B cell (primary cell): ENCODE measurements at regions not wholly inside any gene's neighbourhood (a gene's known extent, or its start where the extent isn't known, plus 50 kb on each side); places are given as distances from the start of the nearest gene placed in this dataset.

Source experiments
- ATAC-seq: fragments of 200-7000 bp; cut with Tn5 transposase; one replicate; pipeline ENCODE4 v1.10.0; 2021; ENCODE audit warnings: low read depth, mild to moderate bottlenecking, moderate number of reproducible peaks, moderate library complexity
- CTCF ChIA-PET: fragments of 350-600 bp; sonication (Branson Sonifier 250); formaldehyde crosslinking; loops from one replicate; lab custom pipeline; 2021; ENCODE audit warnings: antibody characterized with exemption, inconsistent platforms; lab: Charles Lee
- POLR2A ChIA-PET: fragments of 350-600 bp; sonication (Branson Sonifier 250); formaldehyde crosslinking; loops from one replicate; lab custom pipeline; 2021; ENCODE audit warnings: antibody characterized with exemption; lab: Charles Lee
- DNase-seq: peaks from one replicate; pipeline ENCODE4 v3.0.0; 2013
- H2AFZ ChIP-seq: 2 replicates; pipeline ENCODE4 v1.6.1; 2012; ENCODE audit warnings: mild to moderate bottlenecking, low read depth, low read length; ENCODE audit not compliant: insufficient read depth, poor library complexity, severe bottlenecking
- H3K27ac ChIP-seq, 2 donors: 1 replicate in 1 of 2; 2 replicates in 1 of 2; pipeline ENCODE4 v1.5.1; 2012 to 2013; ENCODE audit warnings: low read length in 2 of 2, mild to moderate bottlenecking in 2 of 2, moderate library complexity in 1 of 2
- H3K27me3 ChIP-seq, 4 experiments: fragments of 200-600 bp in 1 of 4; sonication (generic) in 1 of 4; replicated peaks in 1 of 4; 1 replicate in 2 of 4; 2 replicates in 2 of 4; pipeline versions ENCODE4 v1.6.1 to v1.7.0; 2013 to 2016; ENCODE audit warnings: low read length in 3 of 4, mild to moderate bottlenecking in 2 of 4, mixed read lengths in 1 of 4, moderate library complexity in 1 of 4; ENCODE audit not compliant: insufficient read depth in 4 of 4, control insufficient read depth in 3 of 4; ENCODE audit errors: control extremely low read depth in 1 of 4
- H3K36me3 ChIP-seq, 2 experiments: replicated peaks in 1 of 2; 1 replicate in 1 of 2; 2 replicates in 1 of 2; pipeline versions ENCODE4 v1.6.1 to v1.7.1; 2013; ENCODE audit warnings: low read length in 1 of 2; ENCODE audit not compliant: insufficient read depth in 2 of 2, control insufficient read depth in 1 of 2; ENCODE audit errors: control extremely low read depth in 1 of 2, extremely low read depth in 1 of 2
- H3K4me1 ChIP-seq, 2 donors: fragments of 200-600 bp in 1 of 2; sonication (generic) in 1 of 2; 1 replicate in 1 of 2; 2 replicates in 1 of 2; pipeline versions ENCODE4 v1.5.1 to v1.6.1; 2013 to 2017; ENCODE audit warnings: low read length in 2 of 2; ENCODE audit not compliant: control insufficient read depth in 2 of 2, insufficient read depth in 2 of 2
- H3K4me2 ChIP-seq: replicated peaks from 2 replicates; pipeline ENCODE3; 2012; ENCODE audit warnings: mild to moderate bottlenecking, low read depth, low read length; ENCODE audit not compliant: poor library complexity, severe bottlenecking
- H3K4me3 ChIP-seq, 5 experiments: fragments of 200-600 bp in 1 of 5; sonication (generic) in 1 of 5; 1 replicate in 3 of 5; 2 replicates in 2 of 5; pipeline versions ENCODE4 v1.5.1 to v1.7.0; 2011 to 2016; ENCODE audit warnings: low read length in 4 of 5, mild to moderate bottlenecking in 4 of 5, low read depth in 2 of 5, control low read depth in 1 of 5, moderate library complexity in 1 of 5; ENCODE audit not compliant: insufficient read depth in 1 of 5; ENCODE audit errors: control extremely low read depth in 1 of 5, extremely low read depth in 1 of 5
- H3K79me2 ChIP-seq: fragments of 200-600 bp; sonication (generic); one replicate; pipeline ENCODE4 v1.6.0; 2016; ENCODE audit warnings: low read length; ENCODE audit not compliant: control insufficient read depth, insufficient read depth
- H3K9ac ChIP-seq: fragments of 200-600 bp; sonication (generic); 2 replicates; pipeline ENCODE4 v1.6.1; 2017; ENCODE audit warnings: mild to moderate bottlenecking, low read length, moderate library complexity
- H3K9me3 ChIP-seq, 3 donors: one replicate each; pipeline versions ENCODE4 v1.6.1 to v1.7.1; 2013; ENCODE audit warnings: low read length in 2 of 3; ENCODE audit not compliant: control insufficient read depth in 2 of 3, insufficient read depth in 1 of 3; ENCODE audit errors: control extremely low read depth in 1 of 3
- H4K20me1 ChIP-seq: 2 replicates; pipeline ENCODE4 v1.6.0; 2012; ENCODE audit warnings: mild to moderate bottlenecking, low read length; ENCODE audit not compliant: insufficient read depth, control insufficient read depth, poor library complexity, severe bottlenecking
- H3K27ac Mint-ChIP-seq: one replicate; pipeline ENCODE4 v1.8.0; 2021; ENCODE audit warnings: mixed read lengths
- H3K27me3 Mint-ChIP-seq: one replicate; pipeline ENCODE4 v1.8.0; 2021; ENCODE audit warnings: mixed read lengths
- H3K4me1 Mint-ChIP-seq: one replicate; pipeline ENCODE4 v1.8.0; 2021; ENCODE audit warnings: mixed read lengths
- H3K4me3 Mint-ChIP-seq: one replicate; pipeline ENCODE4 v1.8.0; 2021; ENCODE audit warnings: mixed read lengths
- H3K9me3 Mint-ChIP-seq: one replicate; pipeline ENCODE4 v1.8.0; 2022; ENCODE audit warnings: mixed read lengths; ENCODE audit not compliant: insufficient read depth
- CTCF ChIP-seq: fragments of 200-600 bp; IDR thresholded peaks from one replicate; pipeline ENCODE4 v1.8.0; 2022; ENCODE audit warnings: antibody characterized with exemption, mild to moderate bottlenecking
- EZH2 ChIP-seq: IDR thresholded peaks from 2 replicates; pipeline ENCODE4 v1.6.1; 2012; ENCODE audit warnings: borderline replicate concordance, low read depth, mild to moderate bottlenecking, moderate library complexity, low read length; ENCODE audit not compliant: insufficient read depth, poor library complexity, severe bottlenecking
- WGBS: methylation state at CpG from one replicate; pipeline ENCODE4 v1.1.5; 2013; ENCODE audit warnings: missing lambda C conversion rate; ENCODE audit not compliant: insufficient coverage; 5-methylcytosine and 5-hydroxymethylcytosine counted together
- intact Hi-C: fragments of 100-400 bp; cut with micrococcal nuclease; formaldehyde crosslinking; loops from one replicate; pipeline ENCODE4 v1.10.0; 2022

- no peaks in the 10 kb centered on the region for H3K79me2 ChIP-seq
- H3K4me1 Mint-ChIP-seq: no peaks in the 10 kb centered on the region
- no peak overlapping the region for H3K27ac ChIP-seq
- POLR2A ChIA-PET: no interaction called here
- DNase-seq (no peak), ATAC-seq (no peak)
- no peaks in the 10 kb centered on the region for H3K27me3 ChIP-seq
- H3K4me2 ChIP-seq: no peak overlapping the region
- H3K9me3 ChIP-seq: no peaks in the 10 kb centered on the region
- no peak overlapping the region for H3K27ac Mint-ChIP-seq
- H2AFZ ChIP-seq: no peak overlapping the region
- H3K9me3 Mint-ChIP-seq: no peaks in the 10 kb centered on the region
- H3K4me1 ChIP-seq: no peaks in the 10 kb centered on the region
- TF ChIP-seq EZH2 (no peak), CTCF (no peak)
- H3K36me3 ChIP-seq: no peaks in the 10 kb centered on the region
- H4K20me1 ChIP-seq: no peaks in the 10 kb centered on the region
- WGBS: 100% methylated on average over 2 of the region's 4 CpGs
- no peak overlapping the region for H3K4me3 Mint-ChIP-seq
- no peak overlapping the region for H3K4me3 ChIP-seq
- intact Hi-C loops: no loop called here
- H3K27me3 Mint-ChIP-seq: no peaks in the 10 kb centered on the region
- CTCF ChIA-PET: no interaction called here
- H3K9ac ChIP-seq: no peak overlapping the region
Measured at GRCh38 chr3:25962255-25962654, 172.4 kb downstream of the OXSM start.

GRCh38 chr3:25964141-25964540, 174.3 kb downstream of the OXSM start:
- no peaks in the 10 kb centered on the region for H3K9me3 ChIP-seq
- H4K20me1 ChIP-seq: no peaks in the 10 kb centered on the region
- no peaks in the 10 kb centered on the region for H3K36me3 ChIP-seq
- no peak overlapping the region for H3K4me2 ChIP-seq
- H3K79me2 ChIP-seq: no peaks in the 10 kb centered on the region
- CTCF ChIA-PET: no interaction called here
- Mint-ChIP-seq H3K4me3 (no peak overlapping the region), H3K27ac (no peak overlapping the region), H3K4me1 (no peaks in the 10 kb centered on the region), H3K9me3 (no peaks in the 10 kb centered on the region), H3K27me3 (no peaks in the 10 kb centered on the region)
- no CpG with 5 or more reads among the region's 2 CpGs for WGBS
- H3K27ac ChIP-seq: no peak overlapping the region
- no peak overlapping the region for H3K4me3 ChIP-seq
- H3K9ac ChIP-seq: no peak overlapping the region
- intact Hi-C loops: no loop called here
- no peak for DNase-seq
- TF ChIP-seq CTCF: no peak
- no peak for TF ChIP-seq EZH2
- no peak overlapping the region for H2AFZ ChIP-seq
- POLR2A ChIA-PET: no interaction called here
- no peak for ATAC-seq
- H3K27me3 ChIP-seq: no peaks in the 10 kb centered on the region
- H3K4me1 ChIP-seq: no peaks in the 10 kb centered on the region
